Kidney glomerular epithelial cell (primary cell): ENCODE measurements at regions not wholly inside any gene's neighbourhood (a gene's known extent, or its start where the extent isn't known, plus 50 kb on each side); places are given as distances from the start of the nearest gene placed in this dataset.
"Not testable (repeated sequence)": the region's sequence is repeated elsewhere in the genome, so short reads cannot be mapped to it uniquely, and the experiment has no call there.

Source experiments
- DNase-seq: peaks from one replicate; lab custom pipeline; 2025; lab: John Stamatoyannopoulos, UW

DNA sequence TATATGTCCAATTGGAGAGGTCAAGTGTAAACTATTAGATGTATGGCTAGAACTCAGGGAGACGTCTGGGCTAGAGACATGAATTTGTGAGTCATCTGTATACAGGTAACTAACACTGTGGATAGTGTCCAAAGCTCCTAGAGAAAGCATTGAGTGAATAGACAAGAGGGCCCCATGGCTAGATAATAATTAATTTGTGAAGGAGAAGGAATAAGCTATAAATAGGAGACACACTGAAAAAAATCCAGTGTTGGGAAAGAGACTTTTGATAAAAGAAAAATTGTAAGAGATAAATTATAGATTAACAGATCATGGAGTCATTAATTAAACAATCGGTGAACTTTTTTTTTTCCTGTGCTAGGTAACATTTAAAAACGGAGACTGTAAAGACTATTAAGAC lies 326.6 kb upstream of the PRICKLE1 start:
- DNase-seq, result peak; percentile 93

DNA sequence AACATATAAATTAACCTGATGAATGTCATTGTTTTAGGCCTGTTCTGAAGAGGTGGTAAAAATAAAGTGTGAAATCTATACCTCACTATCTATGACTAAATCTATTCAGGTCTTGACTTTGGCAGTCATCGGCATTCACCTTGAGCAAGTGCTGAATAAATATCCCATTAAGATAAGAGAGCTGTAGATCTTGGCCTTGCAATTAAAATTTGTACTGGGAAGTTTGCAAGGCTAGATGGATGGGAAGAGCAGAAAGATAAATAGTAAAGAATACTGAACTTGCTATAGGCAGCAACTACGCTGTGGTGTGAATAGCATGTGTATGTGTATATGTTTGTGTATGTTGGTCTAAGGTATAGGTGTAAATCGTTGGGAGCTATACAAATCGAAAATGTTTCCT lies 325.9 kb upstream of the PRICKLE1 start:
- no peak for DNase-seq

DNA sequence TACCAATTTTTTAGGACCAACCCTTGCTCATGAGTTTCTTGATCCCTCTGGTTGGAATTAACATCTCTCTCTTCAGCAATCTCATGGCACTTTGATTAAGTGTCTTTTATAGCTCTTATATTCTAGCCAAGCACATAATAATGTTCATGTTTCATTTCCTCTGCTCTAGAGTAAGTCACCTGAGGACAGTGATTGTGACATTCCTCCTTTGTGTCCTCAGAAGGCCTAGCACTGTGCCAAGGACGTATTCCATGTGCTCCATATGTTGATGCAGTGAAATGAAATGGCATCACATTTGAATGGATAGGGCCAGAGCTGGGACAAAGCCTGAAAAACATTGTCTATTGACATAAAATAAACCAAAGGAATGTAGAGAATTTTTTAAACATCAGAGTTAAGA lies 322.8 kb upstream of the PRICKLE1 start:
- DNase-seq, result no peak

DNA sequence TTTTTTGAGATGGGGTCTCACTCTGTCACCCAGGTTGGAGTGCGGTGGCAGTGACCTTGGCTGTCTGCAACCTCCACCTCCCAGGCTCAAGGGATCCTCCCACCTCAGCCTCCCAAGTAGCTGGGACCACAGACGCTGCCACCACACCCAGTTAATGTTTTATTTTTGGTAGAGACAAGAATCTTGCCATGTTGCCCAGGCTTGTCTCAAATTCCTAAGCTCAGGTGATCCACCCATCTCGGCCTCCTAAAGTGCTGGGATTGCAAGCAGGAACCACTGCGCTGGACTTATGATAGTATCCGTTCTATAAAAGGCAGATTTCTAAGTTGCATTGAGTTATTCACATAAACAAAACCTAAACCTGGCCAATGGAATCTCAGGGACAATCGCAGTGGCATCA lies 321.1 kb upstream of the PRICKLE1 start:
- DNase-seq, result no peak

DNA sequence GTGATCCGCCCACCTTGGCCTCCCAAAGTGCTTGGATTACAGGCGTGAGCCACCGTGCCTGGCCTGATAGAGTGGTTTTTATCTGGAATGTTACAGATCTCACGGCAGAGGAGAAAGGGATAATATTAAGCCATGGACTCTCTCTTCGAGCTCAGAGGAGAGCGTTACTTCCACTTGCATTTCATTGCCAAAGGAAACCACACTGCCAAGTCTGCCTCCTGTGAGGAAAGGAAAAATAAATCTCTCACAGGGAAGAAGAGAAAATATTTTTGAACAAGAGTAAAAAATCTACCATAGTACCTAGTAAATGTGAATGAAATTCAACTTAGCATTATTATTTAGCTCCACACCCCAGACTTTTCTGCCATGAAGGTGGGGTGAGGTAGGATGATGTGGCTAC lies 319.2 kb upstream of the PRICKLE1 start:
- DNase-seq, result no peak

DNA sequence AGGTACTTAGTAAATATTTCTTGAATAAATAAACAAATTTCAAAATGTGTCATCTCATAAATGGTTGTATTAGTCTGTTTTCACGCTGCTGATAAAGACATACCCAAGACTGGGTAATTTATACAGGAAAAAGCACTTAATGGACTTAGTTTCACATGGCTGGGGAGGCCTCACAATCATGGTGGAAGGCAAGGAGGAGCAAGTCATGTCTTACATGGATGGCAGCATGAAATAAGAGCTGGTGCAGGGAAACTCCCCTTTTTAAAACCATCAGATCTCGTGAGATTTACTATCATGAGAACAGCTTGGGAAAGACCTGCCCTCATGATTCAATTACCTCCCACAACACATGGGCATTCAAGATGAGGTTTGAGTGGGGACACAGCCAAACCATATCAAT lies 317.3 kb upstream of the PRICKLE1 start:
- not testable (repeated sequence) for DNase-seq

DNA sequence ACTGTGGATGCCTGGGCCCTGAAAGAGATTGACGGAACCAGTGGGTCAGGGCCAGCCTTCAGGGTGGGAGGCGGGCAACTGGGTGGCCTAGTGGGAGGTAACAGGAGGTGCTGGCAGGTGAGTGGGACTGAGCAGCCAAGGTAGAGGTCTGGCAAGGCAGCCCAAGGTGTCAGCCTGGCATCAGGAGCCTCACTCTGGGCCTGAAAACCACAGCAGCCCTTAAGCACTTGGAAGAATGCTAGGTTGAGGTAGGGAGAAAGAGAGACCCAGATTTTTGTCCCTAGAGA lies 315.8 kb upstream of the PRICKLE1 start:
- no peak for DNase-seq

DNA sequence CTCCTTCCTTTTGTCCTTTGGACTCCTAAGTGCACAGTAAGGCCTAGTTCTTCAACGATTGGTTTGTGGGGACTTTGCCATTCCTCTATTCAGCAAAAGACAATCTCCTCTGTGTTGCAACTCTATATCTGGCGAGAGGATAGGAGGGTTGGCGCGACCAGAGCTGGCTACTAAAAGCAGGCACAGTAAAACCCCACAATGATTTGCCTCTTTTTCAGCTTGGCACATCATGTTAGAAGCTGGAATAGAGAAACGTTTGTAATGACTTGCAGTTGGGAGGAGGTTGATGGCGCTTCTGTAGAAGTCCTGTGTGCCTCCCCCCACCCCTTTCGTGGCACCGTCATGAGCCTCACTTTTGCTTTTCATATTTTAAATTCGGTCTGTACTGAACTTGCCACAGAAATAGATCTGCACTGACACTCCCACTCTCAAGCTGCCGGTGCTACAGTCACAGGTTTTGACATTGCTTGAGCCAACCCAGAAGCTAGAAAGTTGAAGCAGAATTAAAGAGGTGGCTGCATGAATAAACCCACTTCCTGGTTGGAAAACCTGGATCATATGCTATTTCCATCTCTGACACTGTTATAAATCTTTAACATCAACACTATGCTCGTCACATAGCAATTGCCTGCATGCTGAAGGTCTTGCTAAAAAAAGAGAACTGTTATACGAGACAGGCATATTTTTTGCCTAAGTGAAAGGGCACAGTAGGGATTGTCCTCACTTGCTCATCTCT lies 315.3 kb upstream of the PRICKLE1 start:
- no peak for DNase-seq

DNA sequence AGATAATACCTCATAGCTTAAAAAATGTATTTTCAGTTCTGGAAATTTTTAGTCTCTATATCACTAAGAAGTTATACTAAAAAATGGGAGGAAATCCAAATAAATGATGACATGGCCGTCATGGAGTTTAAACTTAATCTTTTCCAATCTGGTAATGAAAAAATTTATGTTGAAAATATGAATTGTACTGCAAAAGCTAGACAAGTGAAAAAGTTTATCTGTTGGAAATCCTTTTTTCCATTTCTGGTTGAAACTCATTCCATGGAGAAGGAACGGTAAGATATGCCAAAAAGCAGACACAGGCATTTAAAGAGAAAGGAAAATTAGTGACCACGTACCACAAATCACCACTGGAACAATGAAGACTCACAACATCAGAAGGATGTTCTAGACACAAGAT lies 314.2 kb upstream of the PRICKLE1 start:
- no peak for DNase-seq

DNA sequence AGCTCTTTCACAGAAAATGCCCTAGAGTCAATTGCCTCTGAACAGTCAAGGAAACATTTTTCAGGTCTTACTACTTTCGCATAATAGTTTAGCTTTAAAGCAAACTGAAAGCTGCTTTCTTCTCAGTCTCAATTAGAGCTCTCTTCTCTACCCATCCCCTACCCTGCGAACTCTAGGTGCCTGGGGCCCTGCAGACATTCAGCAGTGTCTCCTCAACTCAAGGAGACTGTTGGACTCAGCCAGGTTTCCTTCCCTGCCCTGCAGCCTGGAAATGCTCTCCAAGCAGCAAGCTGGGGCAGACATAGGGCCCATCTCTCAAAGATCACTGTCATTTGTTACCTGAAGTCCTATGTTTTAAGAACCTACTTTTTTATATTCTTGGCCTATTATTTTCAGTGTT lies 312.5 kb upstream of the PRICKLE1 start:
- no peak for DNase-seq

DNA sequence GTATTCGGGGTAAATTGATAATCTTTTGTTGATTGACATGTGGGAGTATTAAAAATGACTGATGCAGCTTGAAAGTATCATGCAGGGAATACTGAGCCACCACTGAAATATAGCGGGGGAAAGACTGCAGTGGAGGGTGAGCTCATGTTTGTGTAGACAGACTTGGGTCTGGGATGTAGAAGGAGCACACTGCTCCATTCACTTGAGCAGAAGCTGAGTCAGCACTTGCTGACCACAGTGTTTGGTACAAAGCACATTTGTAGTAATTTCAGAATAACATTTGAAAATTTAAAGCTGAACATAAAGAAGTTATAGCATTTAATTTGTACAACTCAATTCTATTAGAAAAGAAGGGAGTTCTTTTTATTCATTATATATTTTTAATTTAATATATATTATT lies 304.3 kb upstream of the PRICKLE1 start:
- DNase-seq, result no peak

DNA sequence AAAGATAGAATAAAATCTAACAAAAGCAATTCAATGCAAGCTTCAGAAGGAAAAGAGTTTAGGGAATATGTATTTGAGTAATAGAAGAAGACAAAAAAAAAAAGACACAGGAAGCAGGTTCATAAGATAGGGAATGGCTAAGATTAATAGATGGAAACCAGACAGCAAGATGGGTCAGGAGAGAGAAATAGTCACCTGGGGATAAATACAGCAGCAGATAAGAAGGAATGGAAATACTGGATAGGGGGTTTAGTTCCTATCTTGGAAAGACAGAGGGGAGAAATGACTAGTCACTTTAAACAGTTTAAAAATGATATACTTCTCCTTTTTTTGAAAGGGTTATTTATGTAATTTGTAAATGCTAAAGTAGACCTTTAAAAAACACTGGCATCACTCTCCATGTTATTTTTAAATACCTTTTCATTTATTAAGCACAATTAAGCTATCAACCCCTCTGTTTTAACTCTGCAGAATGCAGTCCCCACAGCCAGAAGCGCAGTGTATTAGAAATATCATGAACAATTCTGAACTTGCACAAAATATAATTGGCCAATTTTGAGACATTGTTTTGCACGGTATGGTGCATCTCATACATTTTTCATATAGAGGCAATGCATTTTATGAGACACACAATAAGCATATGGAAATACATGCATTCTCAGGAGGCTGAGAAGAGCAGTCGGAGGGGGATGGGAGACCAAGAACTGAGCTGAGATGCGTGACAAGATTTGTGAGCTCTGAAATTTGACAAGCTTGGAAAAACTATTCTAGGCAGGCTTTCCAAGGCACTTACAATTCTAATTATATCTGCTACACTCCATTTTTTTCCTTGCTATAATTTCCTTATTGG lies 303.4 kb upstream of the PRICKLE1 start:
- DNase-seq, result no peak

DNA sequence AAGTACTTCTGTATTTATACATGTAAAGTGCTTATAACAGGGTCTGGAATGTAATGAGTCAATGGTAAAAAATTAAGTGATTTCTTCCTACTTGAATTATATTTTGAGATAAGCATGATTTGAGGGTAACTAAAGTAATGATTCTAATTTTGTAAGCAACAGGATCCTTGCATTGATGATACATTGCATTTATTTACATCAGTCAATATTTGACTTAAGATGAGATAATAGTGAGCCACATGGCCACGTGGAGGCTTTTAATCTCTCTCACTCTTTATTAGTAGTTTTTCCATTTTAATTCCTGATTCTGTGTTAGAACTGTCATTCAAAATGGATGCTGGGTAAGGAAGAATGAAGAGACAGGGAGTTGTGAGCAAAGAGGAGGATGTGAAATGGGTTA lies 298.1 kb upstream of the PRICKLE1 start:
- DNase-seq, result no peak

DNA sequence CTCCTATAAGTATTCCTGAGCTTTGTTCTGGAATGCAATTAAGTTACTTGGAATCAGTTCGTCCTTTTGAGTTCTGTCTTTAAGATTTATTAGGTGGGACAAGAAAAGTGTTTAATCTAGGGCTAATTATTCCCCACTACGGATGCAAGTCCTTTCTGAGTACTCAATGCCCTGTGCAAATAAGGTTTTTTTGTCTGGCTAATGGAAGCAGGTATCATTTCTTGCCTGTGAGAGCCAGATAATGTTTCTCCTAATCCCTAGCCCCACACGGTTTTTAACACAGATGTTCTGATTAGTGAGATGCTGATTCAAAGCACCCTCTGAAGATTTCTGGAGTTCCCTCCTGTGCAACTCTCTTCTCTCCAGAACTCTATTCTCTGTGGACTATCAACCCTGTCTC lies 296.6 kb upstream of the PRICKLE1 start:
- DNase-seq, result no peak

DNA sequence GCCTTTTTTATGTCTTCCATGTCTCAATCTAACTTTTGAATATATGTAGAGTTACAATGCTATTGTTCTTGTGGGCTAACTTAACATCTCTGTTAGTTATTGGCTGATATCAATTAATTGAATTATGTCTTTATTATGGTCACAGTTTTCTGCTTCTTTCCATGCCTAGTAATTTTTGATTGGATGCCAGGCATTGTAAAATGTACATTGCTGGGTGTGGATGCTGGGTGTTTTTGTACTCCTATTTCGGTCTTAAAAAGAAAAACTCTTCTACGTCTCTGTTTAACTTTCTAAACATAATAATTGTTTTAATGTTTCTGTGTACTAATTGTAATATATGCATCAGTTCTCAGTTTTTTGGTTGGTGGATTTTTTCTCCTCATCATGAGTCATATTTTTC lies 296.1 kb upstream of the PRICKLE1 start:
- DNase-seq, result no peak

DNA sequence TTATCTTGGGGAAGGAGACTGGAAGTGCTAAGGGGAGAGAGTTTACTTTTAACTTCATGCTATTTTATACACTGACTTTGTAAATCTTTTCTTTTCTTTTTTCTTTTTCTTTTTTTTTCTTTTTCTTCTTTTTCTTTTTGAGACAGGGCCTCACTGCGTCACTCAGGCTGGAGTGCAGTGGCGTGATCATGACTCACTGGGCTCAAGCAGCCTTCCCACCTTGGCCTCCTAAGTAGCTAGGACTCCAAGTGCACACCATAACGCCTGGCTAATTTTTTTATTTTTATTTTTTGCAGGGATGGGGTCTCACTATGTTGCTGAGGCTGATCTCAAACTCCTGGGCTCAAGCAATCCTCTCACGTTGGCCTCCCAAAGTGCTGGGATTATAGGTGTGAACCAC lies 294.6 kb upstream of the PRICKLE1 start:
- DNase-seq, result no peak

DNA sequence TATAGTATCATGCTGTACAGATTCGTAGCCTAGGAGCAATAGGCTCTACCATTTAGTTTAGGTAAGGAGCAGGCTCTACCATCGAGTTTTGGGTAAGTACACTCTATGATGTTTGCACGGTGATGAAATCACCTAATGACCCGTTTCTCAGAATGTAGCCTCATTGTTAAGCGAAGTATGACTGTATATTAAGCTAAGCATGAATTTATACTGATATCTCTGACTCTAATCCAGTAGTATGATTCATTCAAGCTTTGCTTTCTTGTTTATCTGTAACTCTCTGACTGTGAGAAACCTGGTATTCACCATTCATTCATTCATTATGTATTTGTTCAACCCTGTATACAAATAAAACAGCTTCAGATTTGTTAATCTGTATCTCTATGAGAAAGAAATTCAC lies 283.9 kb upstream of the PRICKLE1 start:
- no peak for DNase-seq

DNA sequence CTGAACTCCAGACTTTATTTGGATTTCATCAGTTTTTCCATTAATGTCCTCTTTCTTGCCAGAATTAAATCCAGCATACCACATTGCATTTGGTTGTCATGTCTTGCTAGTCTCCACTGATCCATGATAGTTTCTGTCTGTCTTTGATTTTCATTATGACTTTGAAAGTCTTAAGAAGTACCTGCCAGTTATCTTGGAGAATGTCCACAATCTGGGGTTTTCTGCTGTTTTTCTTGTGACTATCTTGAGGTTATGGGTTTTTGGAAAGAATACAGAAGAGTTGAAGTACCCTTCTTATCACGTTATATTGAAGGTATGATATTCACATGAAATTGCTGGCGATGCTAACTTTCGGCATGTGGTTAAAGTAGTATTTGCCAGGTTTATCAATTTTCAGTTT lies 282.3 kb upstream of the PRICKLE1 start:
- no peak for DNase-seq

DNA sequence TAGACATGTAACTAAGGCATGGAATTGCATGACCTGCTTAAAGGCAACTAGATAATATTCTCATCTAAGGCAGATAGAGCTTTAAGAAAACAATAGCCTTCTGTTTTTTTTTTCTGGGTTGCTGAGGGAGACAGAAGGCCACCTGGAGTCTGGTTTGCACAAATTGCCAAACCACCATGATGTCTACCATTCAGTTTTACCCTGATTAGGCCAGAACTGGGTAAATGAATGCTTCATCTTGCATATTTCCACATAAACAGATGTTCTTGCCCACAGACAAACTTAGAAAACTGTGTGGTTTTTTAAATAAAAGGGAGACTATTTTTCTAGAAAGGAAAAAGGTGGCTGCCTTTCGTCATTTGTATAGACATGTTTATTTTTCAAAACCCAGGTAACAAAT lies 278.7 kb upstream of the PRICKLE1 start:
- no peak for DNase-seq

DNA sequence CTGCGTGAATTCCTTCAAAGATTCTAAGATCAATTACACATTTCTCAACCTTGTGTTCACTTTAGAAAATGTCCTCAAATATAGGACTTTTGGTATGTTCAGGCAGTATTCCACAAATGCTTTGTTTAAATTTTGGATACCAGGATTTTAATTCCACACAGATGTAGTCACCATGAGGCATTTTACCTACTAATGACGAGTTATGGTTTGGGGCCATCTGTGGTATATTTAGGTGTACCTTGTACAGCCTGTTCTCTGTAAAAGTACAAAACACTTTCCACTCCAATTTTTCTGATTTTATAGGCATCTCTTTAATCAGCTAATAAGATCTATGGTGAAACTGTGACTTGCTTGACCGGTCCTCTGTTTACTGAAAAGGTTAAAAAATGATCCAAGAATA lies 275.7 kb upstream of the PRICKLE1 start:
- no peak for DNase-seq

DNA sequence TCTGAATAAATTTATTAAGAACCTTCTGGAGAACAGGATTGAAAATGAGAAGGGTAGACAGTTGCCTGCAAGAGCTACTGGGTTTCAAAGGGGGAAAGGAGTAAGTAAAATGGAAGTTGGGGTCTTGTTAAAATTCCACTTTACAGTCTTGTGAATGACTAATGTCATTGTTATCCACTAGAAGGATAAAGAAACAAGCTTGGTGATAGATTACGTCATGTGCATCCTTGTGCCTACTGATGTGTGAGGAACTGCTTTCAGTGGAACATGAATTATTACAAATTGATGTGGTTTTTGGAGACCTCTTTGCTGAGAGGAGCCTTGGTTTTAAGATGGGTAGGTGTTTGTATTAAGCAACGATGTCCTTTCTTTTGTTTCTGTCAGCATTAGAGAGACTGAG lies 272.5 kb upstream of the PRICKLE1 start:
- peak; percentile 87 for DNase-seq

DNA sequence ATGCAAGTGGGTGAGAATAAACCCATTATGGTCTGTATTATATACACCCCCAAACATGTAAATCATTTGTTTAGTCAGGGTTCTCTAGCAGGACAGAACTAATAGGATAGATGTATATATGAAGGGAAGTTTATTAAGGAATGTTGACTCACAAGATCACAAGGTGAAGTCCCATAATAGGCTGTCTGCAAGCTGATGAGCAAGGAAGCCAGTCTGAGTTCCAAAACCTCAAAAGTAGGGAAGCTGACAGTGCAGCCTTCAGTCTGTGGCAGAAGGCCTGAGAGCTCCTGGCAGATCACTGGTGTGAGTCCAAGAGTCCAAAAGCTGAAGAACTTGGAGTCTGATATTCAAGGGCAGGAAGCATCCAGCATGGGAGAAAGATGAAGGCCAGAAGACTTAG lies 270.8 kb upstream of the PRICKLE1 start:
- DNase-seq, result not testable (repeated sequence)

DNA sequence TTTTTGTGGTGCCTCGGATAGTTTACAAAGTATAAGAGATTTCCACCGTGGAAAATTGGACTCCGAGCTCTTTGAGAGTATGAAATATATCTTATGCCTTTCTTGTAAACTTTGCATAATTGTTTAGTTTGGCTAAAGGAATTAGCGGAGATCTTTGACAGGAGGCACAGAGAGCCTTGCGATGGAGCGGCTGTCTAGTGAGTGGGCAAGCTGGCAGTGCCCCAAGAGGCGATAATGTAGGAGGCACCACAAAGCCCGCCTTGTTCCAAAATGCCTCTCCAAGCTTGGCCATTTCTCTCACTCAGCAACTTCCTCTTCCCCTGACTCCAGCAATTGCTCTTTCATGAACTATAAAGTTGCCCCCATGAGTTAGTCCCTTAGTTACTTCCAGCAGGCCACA lies 270.1 kb upstream of the PRICKLE1 start:
- no peak for DNase-seq

DNA sequence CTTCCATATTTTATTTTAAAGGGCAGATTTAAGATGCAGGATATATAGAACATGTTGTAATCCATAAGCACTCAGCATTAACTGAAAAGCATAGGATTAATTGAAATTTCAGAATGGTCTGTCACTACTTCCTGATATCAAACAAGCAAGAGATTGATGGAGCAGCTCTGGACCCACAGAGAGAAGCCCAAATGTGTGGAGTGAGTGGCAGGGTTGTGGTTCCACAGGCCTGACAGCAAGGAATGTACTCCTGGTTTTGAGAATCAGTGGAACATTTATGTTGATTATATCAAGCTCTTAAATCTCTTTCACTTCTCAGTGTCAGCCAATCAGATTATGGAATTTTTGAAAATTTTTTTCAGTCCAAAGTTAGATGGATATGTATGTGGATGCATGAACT lies 267.6 kb upstream of the PRICKLE1 start:
- DNase-seq, result no peak
